ENCODE measurements at regions not wholly inside any gene's neighbourhood (a gene's known extent, or its start where the extent isn't known, plus 50 kb on each side); places are given as distances from the start of the nearest gene placed in this dataset.

GRCh38 chr1:104929280-104929679, 1179.6 kb downstream of the AMY1C start:
- no peaks in the 10 kb centered on the region for H3K9me2 ChIP-seq (replicated peaks; ENCODE audit: low read depth, low read length)
- no peaks in the 10 kb centered on the region for H3K36me3 ChIP-seq (ENCODE audit: insufficient read depth, low read length)
- no peak overlapping the region for H2AFZ ChIP-seq (ENCODE audit: low read length)
- H3K9me3 ChIP-seq (ENCODE audit: insufficient read depth, low read depth, low read length) = no peaks in the 10 kb centered on the region
- no peaks in the 10 kb centered on the region for H3K4me1 ChIP-seq (ENCODE audit: insufficient read depth, low read length, poor library complexity, severe bottlenecking)
- H3K4me2 ChIP-seq (ENCODE audit: low read depth, low read length, poor library complexity, severe bottlenecking) = no peak overlapping the region
- no peaks in the 10 kb centered on the region for H3K27me3 ChIP-seq (ENCODE audit: insufficient read depth, low read length, poor library complexity, severe bottlenecking)
- no peaks in the 10 kb centered on the region for H3K79me2 ChIP-seq (ENCODE audit: insufficient read depth, low read length)
- H3F3A ChIP-seq (ENCODE audit: low read depth) = no peaks in the 10 kb centered on the region
- H3K9ac ChIP-seq (ENCODE audit: low read depth, low read length, poor library complexity, severe bottlenecking) = no peak overlapping the region
- TF ChIP-seq, protein P1, sequence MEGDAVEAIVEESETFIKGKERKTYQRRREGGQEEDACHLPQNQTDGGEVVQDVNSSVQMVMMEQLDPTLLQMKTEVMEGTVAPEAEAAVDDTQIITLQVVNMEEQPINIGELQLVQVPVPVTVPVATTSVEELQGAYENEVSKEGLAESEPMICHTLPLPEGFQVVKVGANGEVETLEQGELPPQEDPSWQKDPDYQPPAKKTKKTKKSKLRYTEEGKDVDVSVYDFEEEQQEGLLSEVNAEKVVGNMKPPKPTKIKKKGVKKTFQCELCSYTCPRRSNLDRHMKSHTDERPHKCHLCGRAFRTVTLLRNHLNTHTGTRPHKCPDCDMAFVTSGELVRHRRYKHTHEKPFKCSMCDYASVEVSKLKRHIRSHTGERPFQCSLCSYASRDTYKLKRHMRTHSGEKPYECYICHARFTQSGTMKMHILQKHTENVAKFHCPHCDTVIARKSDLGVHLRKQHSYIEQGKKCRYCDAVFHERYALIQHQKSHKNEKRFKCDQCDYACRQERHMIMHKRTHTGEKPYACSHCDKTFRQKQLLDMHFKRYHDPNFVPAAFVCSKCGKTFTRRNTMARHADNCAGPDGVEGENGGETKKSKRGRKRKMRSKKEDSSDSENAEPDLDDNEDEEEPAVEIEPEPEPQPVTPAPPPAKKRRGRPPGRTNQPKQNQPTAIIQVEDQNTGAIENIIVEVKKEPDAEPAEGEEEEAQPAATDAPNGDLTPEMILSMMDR (conservative IDR thresholded peaks at IDR 0.05; ENCODE audit: low read length) = no peak
- no peak for TF ChIP-seq EZH2phosphoT487 (IDR thresholded peaks at IDR 0.05; ENCODE audit: borderline replicate concordance)
- no peaks in the 10 kb centered on the region for H4K20me1 ChIP-seq (ENCODE audit: insufficient read depth, low read length, poor library complexity, severe bottlenecking)
- no peak overlapping the region for H3K4me3 ChIP-seq (ENCODE audit: low read length, poor library complexity, severe bottlenecking)

- no peak overlapping the region for H3K4me2 ChIP-seq (ENCODE audit: low read depth, low read length, poor library complexity, severe bottlenecking)
- no peak overlapping the region for H2AFZ ChIP-seq (ENCODE audit: low read length)
Measured at GRCh38 chr1:104932030-104932915, 1182.6 kb downstream of the AMY1C start.

GRCh38 chr1:104932949-104933679, 1183.4 kb downstream of the AMY1C start:
- no peak overlapping the region for H3K4me2 ChIP-seq (ENCODE audit: low read depth, low read length, poor library complexity, severe bottlenecking)
- H4K20me1 ChIP-seq (ENCODE audit: insufficient read depth, low read length, poor library complexity, severe bottlenecking) = no peaks in the 10 kb centered on the region
- H3K27me3 ChIP-seq (ENCODE audit: insufficient read depth, low read length, poor library complexity, severe bottlenecking) = no peaks in the 10 kb centered on the region
- H3K9ac ChIP-seq (ENCODE audit: low read depth, low read length, poor library complexity, severe bottlenecking) = no peak overlapping the region
- TF ChIP-seq EZH2phosphoT487 (IDR thresholded peaks at IDR 0.05; ENCODE audit: borderline replicate concordance) = no peak
- TF ChIP-seq, protein P1 (conservative IDR thresholded peaks at IDR 0.05; ENCODE audit: low read length) = no peak
- no peaks in the 10 kb centered on the region for H3K9me2 ChIP-seq (replicated peaks; ENCODE audit: low read depth, low read length)
- H3K4me1 ChIP-seq (ENCODE audit: insufficient read depth, low read length, poor library complexity, severe bottlenecking) = no peaks in the 10 kb centered on the region
- H3F3A ChIP-seq (ENCODE audit: low read depth) = no peaks in the 10 kb centered on the region
- H3K79me2 ChIP-seq (ENCODE audit: insufficient read depth, low read length) = no peaks in the 10 kb centered on the region
- H3K36me3 ChIP-seq (ENCODE audit: insufficient read depth, low read length) = no peaks in the 10 kb centered on the region
- H3K9me3 ChIP-seq (ENCODE audit: insufficient read depth, low read depth, low read length) = no peaks in the 10 kb centered on the region
- H3K4me3 ChIP-seq (ENCODE audit: low read length, poor library complexity, severe bottlenecking) = no peak overlapping the region
- no peak overlapping the region for H2AFZ ChIP-seq (ENCODE audit: low read length)

More at GRCh38 chr1:104932030-104932915, 1182.6 kb downstream of the AMY1C start:
- Histone ChIP-seq H3K9ac (ENCODE audit: low read depth, low read length, poor library complexity, severe bottlenecking) (no peak overlapping the region), H3K4me3 (ENCODE audit: low read length, poor library complexity, severe bottlenecking) (no peak overlapping the region), H3K27me3 (ENCODE audit: insufficient read depth, low read length, poor library complexity, severe bottlenecking) (no peaks in the 10 kb centered on the region), H4K20me1 (ENCODE audit: insufficient read depth, low read length, poor library complexity, severe bottlenecking) (no peaks in the 10 kb centered on the region), H3K36me3 (ENCODE audit: insufficient read depth, low read length) (no peaks in the 10 kb centered on the region), H3K79me2 (ENCODE audit: insufficient read depth, low read length) (no peaks in the 10 kb centered on the region), H3K9me2 (replicated peaks; ENCODE audit: low read depth, low read length) (no peaks in the 10 kb centered on the region), H3K4me1 (ENCODE audit: insufficient read depth, low read length, poor library complexity, severe bottlenecking) (no peaks in the 10 kb centered on the region), H3F3A (ENCODE audit: low read depth) (no peaks in the 10 kb centered on the region), H3K9me3 (ENCODE audit: insufficient read depth, low read depth, low read length) (no peaks in the 10 kb centered on the region)
- TF ChIP-seq, protein P1 (conservative IDR thresholded peaks at IDR 0.05; ENCODE audit: low read length) = no peak
- TF ChIP-seq EZH2phosphoT487 (IDR thresholded peaks at IDR 0.05; ENCODE audit: borderline replicate concordance) = no peak
